ENCODE measurements at regions not wholly inside any gene's neighbourhood (a gene's known extent, or its start where the extent isn't known, plus 50 kb on each side); places are given as distances from the start of the nearest gene placed in this dataset.

DNA sequence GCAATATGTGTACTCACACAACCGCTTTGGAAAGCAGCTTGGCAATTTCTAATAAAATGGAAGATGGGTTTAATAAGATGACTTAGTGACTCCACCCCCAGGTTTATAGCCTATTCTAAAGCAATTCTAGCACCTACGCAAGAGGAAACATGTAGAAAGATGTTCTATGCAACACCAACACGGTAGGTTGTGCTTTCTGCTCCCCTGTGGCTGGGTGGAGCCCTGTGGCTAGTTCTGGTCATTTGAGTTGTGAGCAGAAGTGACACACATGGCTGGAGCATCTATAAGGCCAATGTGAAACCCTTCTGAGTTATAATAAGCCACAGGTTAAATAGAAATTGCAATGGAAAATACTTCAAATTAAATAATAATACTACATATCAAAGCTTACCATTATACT lies 310.7 kb downstream of the CD83 start (continued):
- TF ChIP-seq ZBTB34 (CRISPR knock-in tag; IDR thresholded peaks at IDR 0.05) (no peak), SMARCE1 (IDR thresholded peaks at IDR 0.05; ENCODE audit: borderline replicate concordance) (no peak)

DNA sequence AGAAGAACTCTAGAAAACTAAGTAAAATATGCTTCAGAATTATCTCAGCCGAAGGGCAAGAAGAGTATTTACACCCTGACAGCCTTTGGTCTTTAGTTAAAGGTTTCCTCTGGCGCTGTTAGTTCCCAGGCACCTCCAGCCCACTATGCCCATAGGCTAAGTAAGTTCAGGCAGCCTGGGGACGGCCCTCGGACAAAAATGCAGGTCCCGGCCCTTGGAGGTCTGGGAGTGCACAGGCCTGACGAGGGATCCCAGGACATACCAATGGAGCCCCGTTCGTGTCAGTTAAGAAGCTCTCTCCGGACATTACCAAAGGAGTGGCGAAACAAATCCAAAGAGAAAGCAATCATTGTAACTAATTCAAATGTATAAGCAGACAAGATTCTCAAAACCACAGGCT lies 311.8 kb downstream of the CD83 start:
- WGBS (ENCODE audit: low lambda C conversion rate), result 35% methylated on average over 10 of the region's 10 CpGs

More for the DNA sequence above, 311.8 kb downstream of the CD83 start:
- Histone ChIP-seq H3K9ac (ENCODE audit: insufficient read depth, low read depth, low read length) (no peak overlapping the region), H2AFZ (ENCODE audit: low read length) (no peak overlapping the region), H3K36me3 (replicated peaks in 1 of 2; ENCODE audit: control insufficient read depth in 1 of 2, insufficient read depth in 2 of 2, low read length in 2 of 2) (no peaks in the 10 kb centered on the region), H3K27ac (ENCODE audit: extremely low read length, insufficient read depth, low read length) (no peak overlapping the region), H3K27me3 (ENCODE audit: control insufficient read depth in 1 of 2, insufficient read depth in 2 of 2, low read length in 2 of 2) (no peaks in the 10 kb centered on the region; a peak in 2 of 5 replicates), H3K9me3 (ENCODE audit: low read length) (no peaks in the 10 kb centered on the region), H3K79me2 (ENCODE audit: insufficient read depth, low read length) (no peaks in the 10 kb centered on the region), H3K4me2 (ENCODE audit: low read depth, low read length) (no peak overlapping the region), H4K20me1 (ENCODE audit: insufficient read depth, low read length) (no peaks in the 10 kb centered on the region; the same call in 1 of the 2 replicates), H3K4me3 (replicated peaks in 1 of 3; ENCODE audit: insufficient read depth in 1 of 3, low read depth in 2 of 3, low read length in 3 of 3) (no peak overlapping the region), H3K4me1 (ENCODE audit: insufficient read depth, low read length) (no peaks in the 10 kb centered on the region)
- intact Hi-C loops (cut with micrococcal nuclease; ENCODE audit: unreplicated experiment) (no loop called here), in situ Hi-C loops (cut with HindIII; ENCODE audit: extremely low pct_ligation_motif_present, low pct_unique_long_range_greater_than_20kb) (no loop called here)
- FAIRE-seq (no peak), DNase-seq (ENCODE audit: low spot score) (no peak), ATAC-seq (no peak)
- ChIA-PET CTCF (ENCODE audit: low intra/inter-chr PET ratio, low total read pairs) (no interaction called here), POLR2A (no interaction called here)
- no TSS peak for BruUV-seq (replicated peaks)
- TF ChIP-seq, protein P1, sequence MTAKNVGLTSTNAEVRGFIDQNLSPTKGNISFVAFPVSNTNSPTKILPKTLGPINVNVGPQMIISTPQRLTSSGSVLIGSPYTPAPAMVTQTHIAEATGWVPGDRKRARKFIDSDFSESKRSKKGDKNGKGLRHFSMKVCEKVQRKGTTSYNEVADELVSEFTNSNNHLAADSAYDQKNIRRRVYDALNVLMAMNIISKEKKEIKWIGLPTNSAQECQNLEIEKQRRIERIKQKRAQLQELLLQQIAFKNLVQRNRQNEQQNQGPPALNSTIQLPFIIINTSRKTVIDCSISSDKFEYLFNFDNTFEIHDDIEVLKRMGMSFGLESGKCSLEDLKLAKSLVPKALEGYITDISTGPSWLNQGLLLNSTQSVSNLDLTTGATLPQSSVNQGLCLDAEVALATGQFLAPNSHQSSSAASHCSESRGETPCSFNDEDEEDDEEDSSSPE (CRISPR knock-in tag; IDR thresholded peaks at IDR 0.05), result no peak
- TF ChIP-seq ZNF552 (CRISPR knock-in tag; IDR thresholded peaks at IDR 0.05; ENCODE audit: borderline replicate concordance) (no peak), KDM4B (CRISPR knock-in tag; IDR thresholded peaks at IDR 0.05) (no peak), KAT8 (CRISPR knock-in tag; IDR thresholded peaks at IDR 0.05) (no peak), ZNF674 (CRISPR knock-in tag; IDR thresholded peaks at IDR 0.05; ENCODE audit: low read depth) (no peak), MBD4 (IDR thresholded peaks at IDR 0.05; ENCODE audit: borderline replicate concordance, low read length) (no peak), ZNF235 (CRISPR knock-in tag; IDR thresholded peaks at IDR 0.05; ENCODE audit: borderline replicate concordance) (no peak), ZNF143 (CRISPR knock-in tag; IDR thresholded peaks at IDR 0.05) (no peak), ZNF44 (CRISPR knock-in tag; IDR thresholded peaks at IDR 0.05) (no peak), HBP1 (CRISPR knock-in tag; IDR thresholded peaks at IDR 0.05; ENCODE audit: low read depth) (no peak), ZNF34 (CRISPR knock-in tag; IDR thresholded peaks at IDR 0.05; ENCODE audit: borderline replicate concordance) (no peak), ZNF558 (CRISPR knock-in tag; IDR thresholded peaks at IDR 0.05; ENCODE audit: borderline replicate concordance) (no peak), KAT2B (IDR thresholded peaks at IDR 0.05; ENCODE audit: borderline replicate concordance, low read depth, low read length) (no peak)
- TF ChIP-seq, protein P2, sequence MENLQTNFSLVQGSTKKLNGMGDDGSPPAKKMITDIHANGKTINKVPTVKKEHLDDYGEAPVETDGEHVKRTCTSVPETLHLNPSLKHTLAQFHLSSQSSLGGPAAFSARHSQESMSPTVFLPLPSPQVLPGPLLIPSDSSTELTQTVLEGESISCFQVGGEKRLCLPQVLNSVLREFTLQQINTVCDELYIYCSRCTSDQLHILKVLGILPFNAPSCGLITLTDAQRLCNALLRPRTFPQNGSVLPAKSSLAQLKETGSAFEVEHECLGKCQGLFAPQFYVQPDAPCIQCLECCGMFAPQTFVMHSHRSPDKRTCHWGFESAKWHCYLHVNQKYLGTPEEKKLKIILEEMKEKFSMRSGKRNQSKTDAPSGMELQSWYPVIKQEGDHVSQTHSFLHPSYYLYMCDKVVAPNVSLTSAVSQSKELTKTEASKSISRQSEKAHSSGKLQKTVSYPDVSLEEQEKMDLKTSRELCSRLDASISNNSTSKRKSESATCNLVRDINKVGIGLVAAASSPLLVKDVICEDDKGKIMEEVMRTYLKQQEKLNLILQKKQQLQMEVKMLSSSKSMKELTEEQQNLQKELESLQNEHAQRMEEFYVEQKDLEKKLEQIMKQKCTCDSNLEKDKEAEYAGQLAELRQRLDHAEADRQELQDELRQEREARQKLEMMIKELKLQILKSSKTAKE (CRISPR knock-in tag; IDR thresholded peaks at IDR 0.05; ENCODE audit: borderline replicate concordance), result no peak

Measured in HepG2 (cell line).